ENCODE measurements at regions not wholly inside any gene's neighbourhood (a gene's known extent, or its start where the extent isn't known, plus 50 kb on each side); places are given as distances from the start of the nearest gene placed in this dataset.

- no peaks in the 10 kb centered on the region for H3K4me1 ChIP-seq (ENCODE audit: control insufficient read depth in 1 of 2, low read depth in 2 of 2)
- TF ChIP-seq CTCF (IDR thresholded peaks at IDR 0.05) = no peak
- no peaks in the 10 kb centered on the region for H3K9me3 ChIP-seq
- no peak overlapping the region for H3K4me3 ChIP-seq
- H3K27ac ChIP-seq = no peak overlapping the region
- DNase-seq (ENCODE audit: low spot score) (no peak), ATAC-seq (ENCODE audit: insufficient number of reproducible peaks, low FRiP score, low read depth) (no peak)
- H3K27me3 ChIP-seq (replicated peaks; ENCODE audit: insufficient read depth) = no peaks in the 10 kb centered on the region
- H3K36me3 ChIP-seq = no peaks in the 10 kb centered on the region
Observed at GRCh38 chr4:189825466-189825865, 115.2 kb upstream of the FRG1 start.

- ATAC-seq (ENCODE audit: insufficient number of reproducible peaks, low FRiP score, low read depth) (no peak), DNase-seq (ENCODE audit: low spot score) (no peak)
- H3K4me3 ChIP-seq = no peak overlapping the region
- no peaks in the 10 kb centered on the region for H3K4me1 ChIP-seq (ENCODE audit: control insufficient read depth in 1 of 2, low read depth in 2 of 2)
- H3K27ac ChIP-seq = no peak overlapping the region
- no peaks in the 10 kb centered on the region for H3K9me3 ChIP-seq
- no peak for TF ChIP-seq CTCF (IDR thresholded peaks at IDR 0.05)
- H3K27me3 ChIP-seq (replicated peaks; ENCODE audit: insufficient read depth) = no peaks in the 10 kb centered on the region
- H3K36me3 ChIP-seq = no peaks in the 10 kb centered on the region
Observed at GRCh38 chr4:189826657-189827056, 114.0 kb upstream of the FRG1 start.

- Histone ChIP-seq H3K4me1 (ENCODE audit: control insufficient read depth in 1 of 2, low read depth in 2 of 2) (no peaks in the 10 kb centered on the region), H3K9me3 (no peaks in the 10 kb centered on the region), H3K27ac (no peak overlapping the region), H3K27me3 (replicated peaks; ENCODE audit: insufficient read depth) (no peaks in the 10 kb centered on the region), H3K4me3 (no peak overlapping the region), H3K36me3 (no peaks in the 10 kb centered on the region)
- TF ChIP-seq CTCF (IDR thresholded peaks at IDR 0.05) = no peak
- no peak for DNase-seq (ENCODE audit: low spot score)
- ATAC-seq (ENCODE audit: insufficient number of reproducible peaks, low FRiP score, low read depth) = no peak
Observed at GRCh38 chr4:189828081-189828697, 112.5 kb upstream of the FRG1 start.

GRCh38 chr4:189832528-189832927 lies 108.1 kb upstream of the FRG1 start:
- Histone ChIP-seq H3K4me1 (ENCODE audit: control insufficient read depth in 1 of 2, low read depth in 2 of 2) (no peaks in the 10 kb centered on the region), H3K9me3 (no peaks in the 10 kb centered on the region), H3K4me3 (no peak overlapping the region), H3K27me3 (replicated peaks; ENCODE audit: insufficient read depth) (no peaks in the 10 kb centered on the region), H3K36me3 (no peaks in the 10 kb centered on the region), H3K27ac (no peak overlapping the region)
- TF ChIP-seq CTCF (IDR thresholded peaks at IDR 0.05) = no peak
- ATAC-seq (ENCODE audit: insufficient number of reproducible peaks, low FRiP score, low read depth) (no peak), DNase-seq (ENCODE audit: low spot score) (no peak)

- H3K27me3 ChIP-seq (replicated peaks; ENCODE audit: insufficient read depth) = no peaks in the 10 kb centered on the region
- TF ChIP-seq CTCF (IDR thresholded peaks at IDR 0.05) = no peak
- no peaks in the 10 kb centered on the region for H3K36me3 ChIP-seq
- H3K9me3 ChIP-seq = no peaks in the 10 kb centered on the region
- DNase-seq (ENCODE audit: low spot score) (no peak), ATAC-seq (ENCODE audit: insufficient number of reproducible peaks, low FRiP score, low read depth) (no peak)
- H3K27ac ChIP-seq = no peak overlapping the region
- no peaks in the 10 kb centered on the region for H3K4me1 ChIP-seq (ENCODE audit: control insufficient read depth in 1 of 2, low read depth in 2 of 2)
- H3K4me3 ChIP-seq = no peak overlapping the region
Observed at GRCh38 chr4:189834616-189835015, 106.1 kb upstream of the FRG1 start.
